ENCODE measurements at regions not wholly inside any gene's neighbourhood (a gene's known extent, or its start where the extent isn't known, plus 50 kb on each side); places are given as distances from the start of the nearest gene placed in this dataset.

DNA sequence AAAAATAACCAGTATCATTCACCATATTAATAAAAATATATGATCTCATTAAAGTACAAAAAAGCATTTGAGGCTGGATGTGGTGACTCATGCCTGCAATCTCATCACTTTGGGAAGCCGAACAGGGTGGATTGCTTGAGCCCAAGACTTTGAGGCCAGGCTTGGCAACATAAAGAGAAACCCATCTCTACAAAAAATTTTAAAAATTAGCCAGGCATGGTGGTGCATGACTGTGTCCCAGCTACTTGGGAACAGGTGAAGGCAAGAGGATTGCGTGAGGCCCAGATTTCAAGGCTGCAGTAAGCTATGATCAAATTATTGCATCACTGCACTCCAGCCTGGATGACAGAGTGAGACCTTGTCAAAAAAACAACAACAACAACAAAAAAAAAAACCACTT is 75.9 kb downstream of the RAD51AP2 start:
- Histone ChIP-seq H3K27me3 (ENCODE audit: low read length) (no peaks in the 10 kb centered on the region), H3F3A (ENCODE audit: insufficient read depth) (no peaks in the 10 kb centered on the region), H3K27ac (ENCODE audit: low read depth, low read length) (no peak overlapping the region), H2AFZ (ENCODE audit: low read depth, low read length, severe bottlenecking) (no peak overlapping the region), H3K9me2 (replicated peaks; ENCODE audit: insufficient read depth, low read length) (no peaks in the 10 kb centered on the region), H3K9me3 (ENCODE audit: insufficient read depth, low read length) (no peaks in the 10 kb centered on the region), H3K9ac (ENCODE audit: low read length) (no peak overlapping the region), H3K79me2 (ENCODE audit: insufficient read depth, low read length) (no peaks in the 10 kb centered on the region), H3K4me2 (ENCODE audit: low read depth, low read length, poor library complexity, severe bottlenecking) (no peak overlapping the region), H4K20me1 (ENCODE audit: low read depth, low read length) (no peaks in the 10 kb centered on the region), H3K36me3 (ENCODE audit: low read length) (no peaks in the 10 kb centered on the region), H3K4me3 (ENCODE audit: insufficient read depth, low read length, poor library complexity, severe bottlenecking) (no peak overlapping the region)
- no peak for TF ChIP-seq EZH2phosphoT487 (conservative IDR thresholded peaks at IDR 0.05; ENCODE audit: low read length)
- TF ChIP-seq, protein P1, sequence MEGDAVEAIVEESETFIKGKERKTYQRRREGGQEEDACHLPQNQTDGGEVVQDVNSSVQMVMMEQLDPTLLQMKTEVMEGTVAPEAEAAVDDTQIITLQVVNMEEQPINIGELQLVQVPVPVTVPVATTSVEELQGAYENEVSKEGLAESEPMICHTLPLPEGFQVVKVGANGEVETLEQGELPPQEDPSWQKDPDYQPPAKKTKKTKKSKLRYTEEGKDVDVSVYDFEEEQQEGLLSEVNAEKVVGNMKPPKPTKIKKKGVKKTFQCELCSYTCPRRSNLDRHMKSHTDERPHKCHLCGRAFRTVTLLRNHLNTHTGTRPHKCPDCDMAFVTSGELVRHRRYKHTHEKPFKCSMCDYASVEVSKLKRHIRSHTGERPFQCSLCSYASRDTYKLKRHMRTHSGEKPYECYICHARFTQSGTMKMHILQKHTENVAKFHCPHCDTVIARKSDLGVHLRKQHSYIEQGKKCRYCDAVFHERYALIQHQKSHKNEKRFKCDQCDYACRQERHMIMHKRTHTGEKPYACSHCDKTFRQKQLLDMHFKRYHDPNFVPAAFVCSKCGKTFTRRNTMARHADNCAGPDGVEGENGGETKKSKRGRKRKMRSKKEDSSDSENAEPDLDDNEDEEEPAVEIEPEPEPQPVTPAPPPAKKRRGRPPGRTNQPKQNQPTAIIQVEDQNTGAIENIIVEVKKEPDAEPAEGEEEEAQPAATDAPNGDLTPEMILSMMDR (IDR thresholded peaks at IDR 0.05; ENCODE audit: insufficient read depth, low read length, poor library complexity, severe bottlenecking) = no peak

- Histone ChIP-seq H3K4me3 (ENCODE audit: insufficient read depth, low read length, poor library complexity, severe bottlenecking) (no peak overlapping the region), H3K27me3 (ENCODE audit: low read length) (no peaks in the 10 kb centered on the region), H3F3A (ENCODE audit: insufficient read depth) (no peaks in the 10 kb centered on the region), H3K9ac (ENCODE audit: low read length) (no peak overlapping the region), H2AFZ (ENCODE audit: low read depth, low read length, severe bottlenecking) (no peak overlapping the region), H3K9me3 (ENCODE audit: insufficient read depth, low read length) (no peaks in the 10 kb centered on the region), H3K9me2 (replicated peaks; ENCODE audit: insufficient read depth, low read length) (no peaks in the 10 kb centered on the region), H3K36me3 (ENCODE audit: low read length) (no peaks in the 10 kb centered on the region), H3K79me2 (ENCODE audit: insufficient read depth, low read length) (no peaks in the 10 kb centered on the region), H3K4me2 (ENCODE audit: low read depth, low read length, poor library complexity, severe bottlenecking) (no peak overlapping the region), H3K27ac (ENCODE audit: low read depth, low read length) (no peak overlapping the region), H4K20me1 (ENCODE audit: low read depth, low read length) (no peaks in the 10 kb centered on the region)
- no peak for TF ChIP-seq EZH2phosphoT487 (conservative IDR thresholded peaks at IDR 0.05; ENCODE audit: low read length)
- TF ChIP-seq, protein P1 (IDR thresholded peaks at IDR 0.05; ENCODE audit: insufficient read depth, low read length, poor library complexity, severe bottlenecking) = no peak
Measured at GRCh38 chr2:17441790-17442189, 76.5 kb downstream of the RAD51AP2 start.

GRCh38 chr2:17441055-17441771 is 77.0 kb downstream of the RAD51AP2 start:
- H3K79me2 ChIP-seq (ENCODE audit: insufficient read depth, low read length) = no peaks in the 10 kb centered on the region
- H2AFZ ChIP-seq (ENCODE audit: low read depth, low read length, severe bottlenecking) = no peak overlapping the region
- no peak overlapping the region for H3K9ac ChIP-seq (ENCODE audit: low read length)
- no peak overlapping the region for H3K27ac ChIP-seq (ENCODE audit: low read depth, low read length)
- TF ChIP-seq, protein P1 (IDR thresholded peaks at IDR 0.05; ENCODE audit: insufficient read depth, low read length, poor library complexity, severe bottlenecking) = no peak
- no peak for TF ChIP-seq EZH2phosphoT487 (conservative IDR thresholded peaks at IDR 0.05; ENCODE audit: low read length)
- H3K36me3 ChIP-seq (ENCODE audit: low read length) = no peaks in the 10 kb centered on the region
- no peaks in the 10 kb centered on the region for H4K20me1 ChIP-seq (ENCODE audit: low read depth, low read length)
- H3K9me3 ChIP-seq (ENCODE audit: insufficient read depth, low read length) = no peaks in the 10 kb centered on the region
- no peak overlapping the region for H3K4me2 ChIP-seq (ENCODE audit: low read depth, low read length, poor library complexity, severe bottlenecking)
- no peaks in the 10 kb centered on the region for H3K9me2 ChIP-seq (replicated peaks; ENCODE audit: insufficient read depth, low read length)
- H3K4me3 ChIP-seq (ENCODE audit: insufficient read depth, low read length, poor library complexity, severe bottlenecking) = no peak overlapping the region
- no peaks in the 10 kb centered on the region for H3K27me3 ChIP-seq (ENCODE audit: low read length)
- no peaks in the 10 kb centered on the region for H3F3A ChIP-seq (ENCODE audit: insufficient read depth)

Data from SU-DHL-6 (cell line).